ENCODE measurements at regions not wholly inside any gene's neighbourhood (a gene's known extent, or its start where the extent isn't known, plus 50 kb on each side); places are given as distances from the start of the nearest gene placed in this dataset.

GRCh38 chr6:114735025-114735735, 392.4 kb upstream of the HS3ST5 start:
- no peak for TF ChIP-seq CTCF (IDR thresholded peaks at IDR 0.05; ENCODE audit: insufficient read depth, low read depth, low read length, missing control alignments)
- H3K4me3 ChIP-seq (ENCODE audit: low read length): no peak overlapping the region
- DNase-seq (ENCODE audit: low read depth): no peak

- no peak for TF ChIP-seq CTCF (IDR thresholded peaks at IDR 0.05; ENCODE audit: insufficient read depth, low read depth, low read length, missing control alignments)
- no peak overlapping the region for H3K4me3 ChIP-seq (ENCODE audit: low read length)
- DNase-seq (ENCODE audit: low read depth): peak; percentile 2
These were observed 390.8 kb upstream of the HS3ST5 start for GRCh38 chr6:114733596-114733995.

GRCh38 chr6:114718716-114719270, 376.0 kb upstream of the HS3ST5 start:
- no peak for DNase-seq (ENCODE audit: low read depth)
- no peak overlapping the region for H3K4me3 ChIP-seq (ENCODE audit: low read length)
- no peak for TF ChIP-seq CTCF (IDR thresholded peaks at IDR 0.05; ENCODE audit: insufficient read depth, low read depth, low read length, missing control alignments)

- no peak for DNase-seq (ENCODE audit: low read depth)
- TF ChIP-seq CTCF (IDR thresholded peaks at IDR 0.05; ENCODE audit: insufficient read depth, low read depth, low read length, missing control alignments): no peak
- H3K4me3 ChIP-seq (ENCODE audit: low read length): no peak overlapping the region
These were observed 375.4 kb upstream of the HS3ST5 start for GRCh38 chr6:114718186-114718585.

GRCh38 chr6:114714836-114715507, 372.1 kb upstream of the HS3ST5 start:
- no peak for DNase-seq (ENCODE audit: low read depth)
- H3K4me3 ChIP-seq (ENCODE audit: low read length): no peak overlapping the region
- TF ChIP-seq CTCF (IDR thresholded peaks at IDR 0.05; ENCODE audit: insufficient read depth, low read depth, low read length, missing control alignments): no peak

GRCh38 chr6:114713690-114714089, 370.9 kb upstream of the HS3ST5 start:
- DNase-seq (ENCODE audit: low read depth): no peak
- H3K4me3 ChIP-seq (ENCODE audit: low read length): no peak overlapping the region
- no peak for TF ChIP-seq CTCF (IDR thresholded peaks at IDR 0.05; ENCODE audit: insufficient read depth, low read depth, low read length, missing control alignments)
